ENCODE measurements at regions not wholly inside any gene's neighbourhood (a gene's known extent, or its start where the extent isn't known, plus 50 kb on each side); places are given as distances from the start of the nearest gene placed in this dataset.

GRCh38 chr17:72359811-72360210 lies 239.0 kb downstream of the SOX9 start:
- Histone ChIP-seq H3K4me3 (ENCODE audit: insufficient read depth, low read length, poor library complexity, severe bottlenecking) (no peak overlapping the region), H3K9me2 (replicated peaks; ENCODE audit: insufficient read depth, low read length) (no peaks in the 10 kb centered on the region; the same call in 1 of the 2 replicates), H4K20me1 (ENCODE audit: low read depth, low read length) (no peaks in the 10 kb centered on the region), H3K36me3 (ENCODE audit: low read length) (no peaks in the 10 kb centered on the region), H3F3A (ENCODE audit: insufficient read depth) (no peaks in the 10 kb centered on the region), H2AFZ (ENCODE audit: low read depth, low read length, severe bottlenecking) (no peak overlapping the region), H3K79me2 (ENCODE audit: insufficient read depth, low read length) (no peaks in the 10 kb centered on the region), H3K9ac (ENCODE audit: low read length) (no peak overlapping the region), H3K9me3 (ENCODE audit: insufficient read depth, low read length) (no peaks in the 10 kb centered on the region), H3K4me2 (ENCODE audit: low read depth, low read length, poor library complexity, severe bottlenecking) (no peak overlapping the region), H3K27ac (ENCODE audit: low read depth, low read length) (no peak overlapping the region), H3K27me3 (ENCODE audit: low read length) (no peaks in the 10 kb centered on the region)
- no peak for TF ChIP-seq EZH2phosphoT487 (conservative IDR thresholded peaks at IDR 0.05; ENCODE audit: low read length)
- TF ChIP-seq CTCF (IDR thresholded peaks at IDR 0.05; ENCODE audit: insufficient read depth, low read length, poor library complexity, severe bottlenecking): no peak

- H3K79me2 ChIP-seq (ENCODE audit: insufficient read depth, low read length): no peaks in the 10 kb centered on the region
- H2AFZ ChIP-seq (ENCODE audit: low read depth, low read length, severe bottlenecking): no peak overlapping the region
- H3K27me3 ChIP-seq (ENCODE audit: low read length): no peaks in the 10 kb centered on the region
- no peak overlapping the region for H3K9ac ChIP-seq (ENCODE audit: low read length)
- H3K9me2 ChIP-seq (replicated peaks; ENCODE audit: insufficient read depth, low read length): no peaks in the 10 kb centered on the region; the same call in 1 of the 2 replicates
- no peaks in the 10 kb centered on the region for H3K36me3 ChIP-seq (ENCODE audit: low read length)
- no peaks in the 10 kb centered on the region for H4K20me1 ChIP-seq (ENCODE audit: low read depth, low read length)
- no peak overlapping the region for H3K4me2 ChIP-seq (ENCODE audit: low read depth, low read length, poor library complexity, severe bottlenecking)
- no peak for TF ChIP-seq CTCF (IDR thresholded peaks at IDR 0.05; ENCODE audit: insufficient read depth, low read length, poor library complexity, severe bottlenecking)
- no peak for TF ChIP-seq EZH2phosphoT487 (conservative IDR thresholded peaks at IDR 0.05; ENCODE audit: low read length)
- H3K4me3 ChIP-seq (ENCODE audit: insufficient read depth, low read length, poor library complexity, severe bottlenecking): no peak overlapping the region
- H3F3A ChIP-seq (ENCODE audit: insufficient read depth): no peaks in the 10 kb centered on the region
- H3K27ac ChIP-seq (ENCODE audit: low read depth, low read length): no peak overlapping the region
- no peaks in the 10 kb centered on the region for H3K9me3 ChIP-seq (ENCODE audit: insufficient read depth, low read length)
Measured at GRCh38 chr17:72360386-72360940, 239.6 kb downstream of the SOX9 start.

GRCh38 chr17:72361892-72362291 lies 241.1 kb downstream of the SOX9 start:
- Histone ChIP-seq H3F3A (ENCODE audit: insufficient read depth) (no peaks in the 10 kb centered on the region), H3K9me2 (replicated peaks; ENCODE audit: insufficient read depth, low read length) (no peaks in the 10 kb centered on the region; the same call in 1 of the 2 replicates), H3K36me3 (ENCODE audit: low read length) (no peaks in the 10 kb centered on the region), H3K4me2 (ENCODE audit: low read depth, low read length, poor library complexity, severe bottlenecking) (no peak overlapping the region), H3K27ac (ENCODE audit: low read depth, low read length) (no peak overlapping the region), H3K79me2 (ENCODE audit: insufficient read depth, low read length) (no peaks in the 10 kb centered on the region), H3K9ac (ENCODE audit: low read length) (no peak overlapping the region), H3K9me3 (ENCODE audit: insufficient read depth, low read length) (no peaks in the 10 kb centered on the region), H4K20me1 (ENCODE audit: low read depth, low read length) (no peaks in the 10 kb centered on the region), H2AFZ (ENCODE audit: low read depth, low read length, severe bottlenecking) (no peak overlapping the region), H3K27me3 (ENCODE audit: low read length) (no peaks in the 10 kb centered on the region), H3K4me3 (ENCODE audit: insufficient read depth, low read length, poor library complexity, severe bottlenecking) (no peak overlapping the region)
- TF ChIP-seq EZH2phosphoT487 (conservative IDR thresholded peaks at IDR 0.05; ENCODE audit: low read length): no peak
- no peak for TF ChIP-seq CTCF (IDR thresholded peaks at IDR 0.05; ENCODE audit: insufficient read depth, low read length, poor library complexity, severe bottlenecking)
